Thyroid gland (tissue), 4 donors: ENCODE measurements at regions not wholly inside any gene's neighbourhood (a gene's known extent, or its start where the extent isn't known, plus 50 kb on each side); places are given as distances from the start of the nearest gene placed in this dataset.

Experiments
- DNase-seq, 2 donors: peaks; one replicate each; pipeline ENCODE4 v3.0.0-alpha.2; 2019
- H3K27ac ChIP-seq, 3 donors: fragments of 200-600 bp; sonication (generic); 1 replicate in 2 of 3; 2 replicates in 1 of 3; pipeline ENCODE4 v1.5.1; 2016 to 2019; ENCODE audit warnings: mild to moderate bottlenecking in 1 of 3, moderate library complexity in 1 of 3
- H3K27me3 ChIP-seq: fragments of 200-600 bp; sonication (generic); one replicate; pipeline ENCODE4 v1.5.1; 2019
- H3K36me3 ChIP-seq, 2 donors: fragments of 200-600 bp; sonication (generic); one replicate each; pipeline ENCODE4 v1.5.1; 2016 to 2019
- H3K4me1 ChIP-seq, 2 donors: fragments of 200-600 bp; sonication (generic); one replicate each; pipeline ENCODE4 v1.5.1; 2017 to 2019
- H3K4me3 ChIP-seq, 3 donors: fragments of 200-600 bp; sonication (generic); replicated peaks in 1 of 3; 1 replicate in 2 of 3; 2 replicates in 1 of 3; pipeline ENCODE4 v1.5.1; 2016; ENCODE audit warnings: mild to moderate bottlenecking in 1 of 3
- H3K9me3 ChIP-seq: fragments of 200-600 bp; sonication (generic); one replicate; pipeline ENCODE4 v1.5.1; 2017
- CTCF ChIP-seq, 6 experiments: fragments of 200-600 bp in 3 of 6; fragments of 450-650 bp in 3 of 6; sonication (generic) in 3 of 6; IDR thresholded peaks; one replicate each; pipeline ENCODE4 v1.5.1; 2016 to 2019; ENCODE audit warnings: antibody characterized with exemption in 6 of 6, mild to moderate bottlenecking in 2 of 6, inconsistent platforms in 1 of 6, moderate library complexity in 1 of 6
- POLR2A ChIP-seq, 2 donors: fragments of 450-650 bp; IDR thresholded peaks; one replicate each; pipeline ENCODE4 v1.6.1; 2017; ENCODE audit warnings: antibody characterized with exemption in 2 of 2, mild to moderate bottlenecking in 2 of 2, moderate library complexity in 1 of 2
- WGBS, 2 donors: methylation state at CpG; one replicate each; pipeline ENCODE4 v1.1.5; 2017; 5-methylcytosine and 5-hydroxymethylcytosine counted together
- intact Hi-C: fragments of 100-400 bp; cut with DNase I; formaldehyde crosslinking; loops from one replicate; pipeline ENCODE4 v1.15.1; 2023

- WGBS, 2 donors: 38 to 50% methylated on average over 1 of the region's 1 CpG
- Histone ChIP-seq H3K36me3 (no peaks in the 10 kb centered on the region), H3K9me3 (no peaks in the 10 kb centered on the region), H3K4me1 (no peaks in the 10 kb centered on the region), H3K27me3 (no peaks in the 10 kb centered on the region), H3K4me3 (no peak overlapping the region), H3K27ac (no peak overlapping the region)
- DNase-seq: no peak
- intact Hi-C loops: no loop called here
- TF ChIP-seq POLR2A (IDR thresholded peaks at IDR 0.05) (no peak), CTCF (IDR thresholded peaks at IDR 0.05) (no peak)
Observed at GRCh38 chr21:24910591-24910990, 696.7 kb downstream of the MRPL39 start.

DNA sequence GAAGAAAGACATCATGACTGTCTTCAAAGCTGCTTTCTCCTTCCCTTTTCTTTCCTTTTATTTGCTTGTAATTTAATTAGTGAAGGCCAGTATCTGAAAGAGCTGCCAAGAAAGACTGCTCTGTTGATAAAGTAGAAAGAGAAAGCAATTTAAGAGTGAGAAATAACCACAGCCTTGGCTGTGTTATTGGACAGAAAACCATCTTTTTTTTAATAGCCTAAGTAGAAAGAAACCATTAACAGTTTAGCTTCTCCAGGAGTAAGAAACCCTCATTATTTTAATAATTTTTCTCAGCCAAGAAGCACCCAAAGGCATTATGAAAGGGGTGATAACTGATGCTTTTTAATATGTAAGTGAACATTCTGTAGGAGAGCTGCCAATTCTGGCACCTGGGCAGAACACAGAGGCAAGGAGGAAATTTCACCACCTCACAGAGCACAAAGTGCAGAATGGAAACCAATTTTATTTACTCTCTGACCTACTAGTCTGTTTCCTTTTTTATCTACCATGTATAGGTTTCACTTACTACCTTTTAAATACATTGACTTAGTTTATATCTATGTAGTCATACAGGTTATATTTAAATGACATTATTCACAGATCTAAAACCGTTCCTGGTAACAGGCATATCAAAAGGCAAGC lies 703.2 kb downstream of the MRPL39 start:
- WGBS, 2 donors: 70 to 77% methylated on average over 1 of the region's 1 CpG
- TF ChIP-seq POLR2A (IDR thresholded peaks at IDR 0.05): no peak
- no peak for TF ChIP-seq CTCF (IDR thresholded peaks at IDR 0.05)
- Histone ChIP-seq H3K4me1 (no peaks in the 10 kb centered on the region), H3K4me3 (no peak overlapping the region), H3K36me3 (no peaks in the 10 kb centered on the region), H3K27me3 (no peaks in the 10 kb centered on the region), H3K27ac (no peak overlapping the region), H3K9me3 (no peaks in the 10 kb centered on the region)
- intact Hi-C loops: no loop called here
- no peak for DNase-seq

DNA sequence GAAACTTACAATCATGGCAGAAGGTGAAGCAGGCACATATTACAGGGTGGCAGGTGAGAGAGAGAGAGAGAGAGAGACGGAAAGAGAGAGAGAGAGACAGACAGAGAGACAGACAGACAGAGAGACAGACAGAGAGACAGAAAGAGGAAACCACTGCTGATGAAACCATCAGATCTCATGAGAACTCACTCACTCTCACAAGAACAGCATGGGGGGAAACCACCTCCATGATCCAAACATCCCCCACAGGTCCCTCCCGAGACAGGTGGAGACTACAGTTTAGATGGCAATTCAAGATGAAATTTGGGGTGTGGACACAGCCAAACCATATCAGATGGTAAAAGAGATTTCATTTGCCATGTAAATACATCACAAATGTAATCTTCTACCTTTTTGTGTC lies 708.1 kb downstream of the MRPL39 start:
- TF ChIP-seq CTCF (IDR thresholded peaks at IDR 0.05) (no peak), POLR2A (IDR thresholded peaks at IDR 0.05) (no peak)
- intact Hi-C loops: no loop called here
- H3K4me1 ChIP-seq: no peaks in the 10 kb centered on the region

GRCh38 chr21:24897883-24898282 lies 709.4 kb downstream of the MRPL39 start:
- H3K4me3 ChIP-seq: no peak overlapping the region
- H3K27ac ChIP-seq: no peak overlapping the region
- DNase-seq: no peak
- no peaks in the 10 kb centered on the region for H3K36me3 ChIP-seq
- intact Hi-C loops: no loop called here
- WGBS, 2 donors: 82 to 88% methylated on average over 1 of the region's 1 CpG
- H3K9me3 ChIP-seq: no peaks in the 10 kb centered on the region
- no peaks in the 10 kb centered on the region for H3K27me3 ChIP-seq
- no peaks in the 10 kb centered on the region for H3K4me1 ChIP-seq
- TF ChIP-seq CTCF (IDR thresholded peaks at IDR 0.05) (no peak), POLR2A (IDR thresholded peaks at IDR 0.05) (no peak)

More for the DNA sequence above, 708.1 kb downstream of the MRPL39 start:
- H3K27me3 ChIP-seq: no peaks in the 10 kb centered on the region
- DNase-seq: no peak
- no peaks in the 10 kb centered on the region for H3K9me3 ChIP-seq
- 78 to 81% methylated on average over 2 of the region's 2 CpGs for WGBS, 2 donors
- H3K27ac ChIP-seq: no peak overlapping the region
- H3K36me3 ChIP-seq: no peaks in the 10 kb centered on the region
- no peak overlapping the region for H3K4me3 ChIP-seq

GRCh38 chr21:24896735-24897124 lies 710.6 kb downstream of the MRPL39 start:
- Histone ChIP-seq H3K4me1 (no peaks in the 10 kb centered on the region), H3K9me3 (no peaks in the 10 kb centered on the region), H3K27ac (no peak overlapping the region), H3K4me3 (no peak overlapping the region), H3K27me3 (no peaks in the 10 kb centered on the region), H3K36me3 (no peaks in the 10 kb centered on the region)
- intact Hi-C loops: no loop called here
- TF ChIP-seq POLR2A (IDR thresholded peaks at IDR 0.05) (no peak), CTCF (IDR thresholded peaks at IDR 0.05) (no peak)
- DNase-seq: no peak
